ENCODE measurements at regions not wholly inside any gene's neighbourhood (a gene's known extent, or its start where the extent isn't known, plus 50 kb on each side); places are given as distances from the start of the nearest gene placed in this dataset.

DNA sequence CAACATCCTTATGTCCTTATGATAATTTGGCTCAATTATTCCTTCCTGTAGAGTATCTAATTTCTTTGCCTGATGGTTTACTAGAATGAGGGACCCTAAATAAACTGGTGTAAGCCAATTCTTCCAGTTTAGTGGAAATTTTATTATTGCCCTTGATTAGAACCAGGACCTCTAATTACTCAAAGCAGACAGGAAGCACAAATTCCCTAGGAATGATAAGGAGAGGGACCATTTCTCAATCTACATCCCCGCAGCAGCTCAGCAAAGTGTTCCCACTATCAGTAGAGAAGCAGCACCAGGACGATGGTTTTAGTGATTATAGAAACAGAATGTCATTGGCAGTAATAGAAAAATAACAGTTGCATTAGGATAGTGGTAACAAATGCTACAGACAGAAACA lies 97.1 kb downstream of the PLPPR4 start:
- no peak for TF ChIP-seq ARNTL (CRISPR knock-in tag; IDR thresholded peaks at IDR 0.05; ENCODE audit: borderline replicate concordance, low read depth)
- peak; percentile 65; the same call in 1 of the 2 replicates for TF ChIP-seq TCF4 (CRISPR knock-in tag; IDR thresholded peaks at IDR 0.05; ENCODE audit: borderline replicate concordance)
- TF ChIP-seq, protein P1, sequence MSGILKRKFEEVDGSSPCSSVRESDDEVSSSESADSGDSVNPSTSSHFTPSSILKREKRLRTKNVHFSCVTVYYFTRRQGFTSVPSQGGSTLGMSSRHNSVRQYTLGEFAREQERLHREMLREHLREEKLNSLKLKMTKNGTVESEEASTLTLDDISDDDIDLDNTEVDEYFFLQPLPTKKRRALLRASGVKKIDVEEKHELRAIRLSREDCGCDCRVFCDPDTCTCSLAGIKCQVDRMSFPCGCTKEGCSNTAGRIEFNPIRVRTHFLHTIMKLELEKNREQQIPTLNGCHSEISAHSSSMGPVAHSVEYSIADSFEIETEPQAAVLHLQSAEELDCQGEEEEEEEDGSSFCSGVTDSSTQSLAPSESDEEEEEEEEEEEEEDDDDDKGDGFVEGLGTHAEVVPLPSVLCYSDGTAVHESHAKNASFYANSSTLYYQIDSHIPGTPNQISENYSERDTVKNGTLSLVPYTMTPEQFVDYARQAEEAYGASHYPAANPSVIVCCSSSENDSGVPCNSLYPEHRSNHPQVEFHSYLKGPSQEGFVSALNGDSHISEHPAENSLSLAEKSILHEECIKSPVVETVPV (CRISPR knock-in tag; IDR thresholded peaks at IDR 0.05): no peak
- TF ChIP-seq GLIS3 (CRISPR knock-in tag; IDR thresholded peaks at IDR 0.05): no peak
- no peak for TF ChIP-seq ZNF8 (CRISPR knock-in tag; IDR thresholded peaks at IDR 0.05)
- TF ChIP-seq, protein P2, sequence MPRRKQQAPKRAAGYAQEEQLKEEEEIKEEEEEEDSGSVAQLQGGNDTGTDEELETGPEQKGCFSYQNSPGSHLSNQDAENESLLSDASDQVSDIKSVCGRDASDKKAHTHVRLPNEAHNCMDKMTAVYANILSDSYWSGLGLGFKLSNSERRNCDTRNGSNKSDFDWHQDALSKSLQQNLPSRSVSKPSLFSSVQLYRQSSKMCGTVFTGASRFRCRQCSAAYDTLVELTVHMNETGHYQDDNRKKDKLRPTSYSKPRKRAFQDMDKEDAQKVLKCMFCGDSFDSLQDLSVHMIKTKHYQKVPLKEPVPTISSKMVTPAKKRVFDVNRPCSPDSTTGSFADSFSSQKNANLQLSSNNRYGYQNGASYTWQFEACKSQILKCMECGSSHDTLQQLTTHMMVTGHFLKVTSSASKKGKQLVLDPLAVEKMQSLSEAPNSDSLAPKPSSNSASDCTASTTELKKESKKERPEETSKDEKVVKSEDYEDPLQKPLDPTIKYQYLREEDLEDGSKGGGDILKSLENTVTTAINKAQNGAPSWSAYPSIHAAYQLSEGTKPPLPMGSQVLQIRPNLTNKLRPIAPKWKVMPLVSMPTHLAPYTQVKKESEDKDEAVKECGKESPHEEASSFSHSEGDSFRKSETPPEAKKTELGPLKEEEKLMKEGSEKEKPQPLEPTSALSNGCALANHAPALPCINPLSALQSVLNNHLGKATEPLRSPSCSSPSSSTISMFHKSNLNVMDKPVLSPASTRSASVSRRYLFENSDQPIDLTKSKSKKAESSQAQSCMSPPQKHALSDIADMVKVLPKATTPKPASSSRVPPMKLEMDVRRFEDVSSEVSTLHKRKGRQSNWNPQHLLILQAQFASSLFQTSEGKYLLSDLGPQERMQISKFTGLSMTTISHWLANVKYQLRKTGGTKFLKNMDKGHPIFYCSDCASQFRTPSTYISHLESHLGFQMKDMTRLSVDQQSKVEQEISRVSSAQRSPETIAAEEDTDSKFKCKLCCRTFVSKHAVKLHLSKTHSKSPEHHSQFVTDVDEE (CRISPR knock-in tag; IDR thresholded peaks at IDR 0.05): peak; percentile 77; the same call in 1 of the 2 replicates
- no peak; the same call in 2 of the 3 replicates for ATAC-seq

DNA sequence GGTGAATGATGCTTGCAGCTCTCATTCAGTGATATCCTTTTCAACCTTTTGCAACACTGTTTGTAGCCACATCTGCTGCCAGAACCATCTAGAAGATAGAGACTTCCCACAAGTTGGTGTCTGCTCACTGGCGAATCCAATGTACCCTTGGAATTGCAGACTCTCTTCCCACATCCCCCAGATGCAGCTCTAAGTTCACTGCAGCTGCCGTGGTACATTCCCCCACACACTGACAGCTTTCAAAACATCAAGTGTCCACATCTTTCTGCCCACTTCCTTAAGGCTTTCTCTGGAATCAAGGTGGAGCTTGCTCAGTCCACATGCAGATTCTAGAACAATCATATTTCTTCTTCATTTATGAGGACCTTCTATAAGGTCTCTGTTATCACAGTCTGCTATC lies 99.2 kb downstream of the PLPPR4 start:
- TF ChIP-seq, protein P2 (CRISPR knock-in tag; IDR thresholded peaks at IDR 0.05): no peak
- TF ChIP-seq, protein P3, sequence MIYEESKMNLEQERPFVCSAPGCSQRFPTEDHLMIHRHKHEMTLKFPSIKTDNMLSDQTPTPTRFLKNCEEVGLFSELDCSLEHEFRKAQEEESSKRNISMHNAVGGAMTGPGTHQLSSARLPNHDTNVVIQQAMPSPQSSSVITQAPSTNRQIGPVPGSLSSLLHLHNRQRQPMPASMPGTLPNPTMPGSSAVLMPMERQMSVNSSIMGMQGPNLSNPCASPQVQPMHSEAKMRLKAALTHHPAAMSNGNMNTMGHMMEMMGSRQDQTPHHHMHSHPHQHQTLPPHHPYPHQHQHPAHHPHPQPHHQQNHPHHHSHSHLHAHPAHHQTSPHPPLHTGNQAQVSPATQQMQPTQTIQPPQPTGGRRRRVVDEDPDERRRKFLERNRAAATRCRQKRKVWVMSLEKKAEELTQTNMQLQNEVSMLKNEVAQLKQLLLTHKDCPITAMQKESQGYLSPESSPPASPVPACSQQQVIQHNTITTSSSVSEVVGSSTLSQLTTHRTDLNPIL (CRISPR knock-in tag; IDR thresholded peaks at IDR 0.05; ENCODE audit: low read depth): no peak
- TF ChIP-seq CSDC2 (CRISPR knock-in tag; IDR thresholded peaks at IDR 0.05) (no peak), ZNF565 (CRISPR knock-in tag; conservative IDR thresholded peaks at IDR 0.05; ENCODE audit: low read depth) (no peak), TCF4 (CRISPR knock-in tag; IDR thresholded peaks at IDR 0.05; ENCODE audit: borderline replicate concordance) (no peak), ZNF70 (CRISPR knock-in tag; IDR thresholded peaks at IDR 0.05) (no peak), ZFP30 (CRISPR knock-in tag; IDR thresholded peaks at IDR 0.05) (no peak), ZNF8 (CRISPR knock-in tag; IDR thresholded peaks at IDR 0.05) (no peak), ZFP3 (CRISPR knock-in tag; IDR thresholded peaks at IDR 0.05) (no peak), OSR1 (CRISPR knock-in tag; IDR thresholded peaks at IDR 0.05) (no peak)
- TF ChIP-seq, protein P4, sequence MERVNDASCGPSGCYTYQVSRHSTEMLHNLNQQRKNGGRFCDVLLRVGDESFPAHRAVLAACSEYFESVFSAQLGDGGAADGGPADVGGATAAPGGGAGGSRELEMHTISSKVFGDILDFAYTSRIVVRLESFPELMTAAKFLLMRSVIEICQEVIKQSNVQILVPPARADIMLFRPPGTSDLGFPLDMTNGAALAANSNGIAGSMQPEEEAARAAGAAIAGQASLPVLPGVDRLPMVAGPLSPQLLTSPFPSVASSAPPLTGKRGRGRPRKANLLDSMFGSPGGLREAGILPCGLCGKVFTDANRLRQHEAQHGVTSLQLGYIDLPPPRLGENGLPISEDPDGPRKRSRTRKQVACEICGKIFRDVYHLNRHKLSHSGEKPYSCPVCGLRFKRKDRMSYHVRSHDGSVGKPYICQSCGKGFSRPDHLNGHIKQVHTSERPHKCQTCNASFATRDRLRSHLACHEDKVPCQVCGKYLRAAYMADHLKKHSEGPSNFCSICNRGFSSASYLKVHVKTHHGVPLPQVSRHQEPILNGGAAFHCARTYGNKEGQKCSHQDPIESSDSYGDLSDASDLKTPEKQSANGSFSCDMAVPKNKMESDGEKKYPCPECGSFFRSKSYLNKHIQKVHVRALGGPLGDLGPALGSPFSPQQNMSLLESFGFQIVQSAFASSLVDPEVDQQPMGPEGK (CRISPR knock-in tag; IDR thresholded peaks at IDR 0.05; ENCODE audit: borderline replicate concordance): no peak
- TF ChIP-seq, protein P5, sequence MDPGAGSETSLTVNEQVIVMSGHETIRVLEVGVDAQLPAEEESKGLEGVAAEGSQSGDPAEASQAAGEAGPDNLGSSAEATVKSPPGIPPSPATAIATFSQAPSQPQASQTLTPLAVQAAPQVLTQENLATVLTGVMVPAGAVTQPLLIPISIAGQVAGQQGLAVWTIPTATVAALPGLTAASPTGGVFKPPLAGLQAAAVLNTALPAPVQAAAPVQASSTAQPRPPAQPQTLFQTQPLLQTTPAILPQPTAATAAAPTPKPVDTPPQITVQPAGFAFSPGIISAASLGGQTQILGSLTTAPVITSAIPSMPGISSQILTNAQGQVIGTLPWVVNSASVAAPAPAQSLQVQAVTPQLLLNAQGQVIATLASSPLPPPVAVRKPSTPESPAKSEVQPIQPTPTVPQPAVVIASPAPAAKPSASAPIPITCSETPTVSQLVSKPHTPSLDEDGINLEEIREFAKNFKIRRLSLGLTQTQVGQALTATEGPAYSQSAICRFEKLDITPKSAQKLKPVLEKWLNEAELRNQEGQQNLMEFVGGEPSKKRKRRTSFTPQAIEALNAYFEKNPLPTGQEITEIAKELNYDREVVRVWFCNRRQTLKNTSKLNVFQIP (CRISPR knock-in tag; IDR thresholded peaks at IDR 0.05; ENCODE audit: borderline replicate concordance, low read depth): no peak
- no peak for ATAC-seq

DNA sequence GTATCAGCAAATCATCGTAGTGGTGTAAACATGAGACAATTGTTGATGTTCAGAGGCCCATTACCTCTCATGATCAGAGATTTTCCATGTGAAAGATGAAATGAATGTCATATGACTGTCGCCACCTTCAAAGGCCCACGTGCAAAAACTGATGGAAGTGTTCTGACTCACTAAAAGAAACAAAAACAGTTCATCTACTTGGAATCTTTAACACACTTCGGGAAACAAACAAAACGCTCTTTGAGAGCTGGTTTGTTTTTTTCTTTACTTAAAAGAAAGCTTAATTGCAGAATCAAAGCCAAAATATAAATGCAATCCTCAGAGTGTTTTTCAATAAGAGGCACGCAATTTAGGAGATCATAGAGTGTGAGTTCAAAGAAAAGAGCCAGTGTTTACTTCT lies 100.8 kb downstream of the PLPPR4 start:
- no peak for ATAC-seq
- TF ChIP-seq ZFP3 (CRISPR knock-in tag; IDR thresholded peaks at IDR 0.05) (no peak), ZFP30 (CRISPR knock-in tag; IDR thresholded peaks at IDR 0.05) (no peak), RARB (CRISPR knock-in tag; IDR thresholded peaks at IDR 0.05) (no peak), SNAI2 (CRISPR knock-in tag; IDR thresholded peaks at IDR 0.05) (no peak), TOX (CRISPR knock-in tag; IDR thresholded peaks at IDR 0.05; ENCODE audit: borderline replicate concordance) (no peak), ZC3H10 (CRISPR knock-in tag; IDR thresholded peaks at IDR 0.05) (no peak), ESRRG (CRISPR knock-in tag; IDR thresholded peaks at IDR 0.05) (no peak), TCF4 (CRISPR knock-in tag; IDR thresholded peaks at IDR 0.05; ENCODE audit: borderline replicate concordance) (no peak)
- TF ChIP-seq, protein P2 (CRISPR knock-in tag; IDR thresholded peaks at IDR 0.05): no peak
- TF ChIP-seq, protein P4 (CRISPR knock-in tag; IDR thresholded peaks at IDR 0.05; ENCODE audit: borderline replicate concordance): no peak

All from SK-N-SH treated with all-trans-retinoic acid at 6 μM for 48 hours (cell line).